WTC11 (cell line): ENCODE measurements at regions not wholly inside any gene's neighbourhood (a gene's known extent, or its start where the extent isn't known, plus 50 kb on each side); places are given as distances from the start of the nearest gene placed in this dataset.
"Not testable (repeated sequence)": the region's sequence is repeated elsewhere in the genome, so short reads cannot be mapped to it uniquely, and the experiment has no call there.

ENCODE experiments used
- ATAC-seq: fragments of 200-7000 bp; cut with Tn5 transposase; 2 replicates; pipeline ENCODE4 v1.10.0; 2021; ENCODE audit warnings: mild to moderate bottlenecking, moderate library complexity
- CTCF ChIA-PET: fragments of 300-600 bp; sonication (Branson Sonifier 250); formaldehyde crosslinking; loops from one replicate; lab custom pipeline; 2021; ENCODE audit warnings: antibody characterized with exemption; lab: Charles Lee
- POLR2A ChIA-PET: fragments of 350-600 bp; sonication (Branson Sonifier 250); formaldehyde crosslinking; loops from one replicate; lab custom pipeline; 2021; ENCODE audit warnings: antibody characterized with exemption; lab: Charles Lee
- DNase-seq: peaks from one replicate; pipeline ENCODE4 v3.0.0; 2021; ENCODE audit warnings: low spot score
- H3K27ac Mint-ChIP-seq: 2 replicates; pipeline ENCODE4 v1.8.0; 2021; ENCODE audit warnings: mixed read lengths
- H3K27me3 Mint-ChIP-seq: 2 replicates; pipeline ENCODE4 v1.8.0; 2021; ENCODE audit warnings: low read depth, mild to moderate bottlenecking, moderate library complexity, mixed read lengths
- H3K36me3 Mint-ChIP-seq: 2 replicates; pipeline ENCODE4 v1.8.0; 2021; ENCODE audit warnings: mixed read lengths
- H3K4me1 Mint-ChIP-seq: 2 replicates; pipeline ENCODE4 v1.8.0; 2022; ENCODE audit warnings: mixed read lengths
- H3K4me3 Mint-ChIP-seq: 2 replicates; pipeline ENCODE4 v1.8.0; 2021; ENCODE audit warnings: mild to moderate bottlenecking, moderate library complexity, mixed read lengths
- H3K9me3 Mint-ChIP-seq: 2 replicates; pipeline ENCODE4 v1.8.0; 2021; ENCODE audit warnings: mixed read lengths
- CBFB ChIP-seq: sonication (generic); formaldehyde crosslinking; IDR thresholded peaks from 2 replicates; pipeline ENCODE4 v1.8.1; 2022; ENCODE audit warnings: mild to moderate bottlenecking, low read depth, missing genetic modification reagents
- CREB1 ChIP-seq: sonication (generic); formaldehyde crosslinking; IDR thresholded peaks from 2 replicates; pipeline ENCODE4 v1.8.0; 2023; ENCODE audit warnings: mild to moderate bottlenecking, missing genetic modification reagents
- EMX1 ChIP-seq: fragments of 250-450 bp; sonication (Bioruptor Pico); IDR thresholded peaks from 2 replicates; pipeline ENCODE4 v1.8.0; 2021; ENCODE audit warnings: mild to moderate bottlenecking
- ETV6 ChIP-seq: sonication (generic); formaldehyde crosslinking; IDR thresholded peaks from 2 replicates; pipeline ENCODE4 v1.8.1; 2022; ENCODE audit warnings: mild to moderate bottlenecking, missing genetic modification reagents
- FOXP1 ChIP-seq: sonication (generic); formaldehyde crosslinking; IDR thresholded peaks from 2 replicates; pipeline ENCODE4 v1.8.0; 2022; ENCODE audit warnings: missing genetic modification reagents, mild to moderate bottlenecking, moderate library complexity, borderline replicate concordance
- HMGA2 ChIP-seq: fragments of 250-450 bp; sonication (Bioruptor Pico); IDR thresholded peaks from 2 replicates; pipeline ENCODE4 v1.4.0; 2021; ENCODE audit warnings: mild to moderate bottlenecking, moderate library complexity
- NFE2L1 ChIP-seq: sonication (generic); formaldehyde crosslinking; IDR thresholded peaks from 2 replicates; pipeline ENCODE4 v1.8.1; 2023; ENCODE audit warnings: missing genetic modification reagents
- PRRX2 ChIP-seq: fragments of 250-450 bp; sonication (Bioruptor Pico); IDR thresholded peaks from 2 replicates; pipeline ENCODE4 v1.8.0; 2021; ENCODE audit warnings: mild to moderate bottlenecking
- STAT6 ChIP-seq: sonication (generic); formaldehyde crosslinking; conservative IDR thresholded peaks from 2 replicates; pipeline ENCODE4 v1.8.1; 2023; ENCODE audit warnings: mild to moderate bottlenecking, low read depth, missing genetic modification reagents, moderate library complexity
- ZNF138 ChIP-seq: sonication (generic); formaldehyde crosslinking; conservative IDR thresholded peaks from 2 replicates; pipeline ENCODE4 v1.8.1; 2022; ENCODE audit warnings: mild to moderate bottlenecking, moderate library complexity, missing genetic modification reagents
- ZNF232 ChIP-seq: sonication (generic); formaldehyde crosslinking; IDR thresholded peaks from 2 replicates; pipeline ENCODE4 v1.8.0; 2022; ENCODE audit warnings: mild to moderate bottlenecking, missing genetic modification reagents
- TF ChIP-seq, protein P1 (sequence below): fragments of 250-450 bp; sonication (Bioruptor Pico); IDR thresholded peaks from 2 replicates; pipeline ENCODE4 v1.9.0; 2021; ENCODE audit warnings: mild to moderate bottlenecking, borderline replicate concordance
- TF ChIP-seq, protein P2 (sequence below): fragments of 250-450 bp; sonication (Bioruptor Pico); IDR thresholded peaks from 2 replicates; pipeline ENCODE4 v1.9.0; 2021; ENCODE audit warnings: mild to moderate bottlenecking

DNA sequence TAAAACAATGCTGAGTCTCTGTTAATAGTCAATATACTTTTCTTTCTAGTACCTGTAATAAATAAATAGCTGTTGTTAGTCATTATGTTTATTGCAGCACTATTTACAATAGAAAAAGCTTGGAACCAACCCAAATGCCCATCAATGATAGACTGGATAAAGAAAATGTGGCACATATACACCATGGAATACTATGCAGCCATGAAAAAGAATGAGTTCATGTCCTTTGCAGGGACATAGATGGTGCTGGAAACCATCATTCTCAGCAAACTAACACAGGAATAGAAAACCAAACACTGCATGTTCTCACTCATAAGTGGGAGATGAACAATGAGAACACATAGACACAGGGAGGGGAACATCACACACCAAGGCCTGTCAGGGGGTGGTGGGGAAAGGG lies 1341.9 kb upstream of the PCDH7 start:
- ATAC-seq, H3K27ac Mint-ChIP-seq, POLR2A ChIA-PET, H3K4me3 Mint-ChIP-seq, H3K9me3 Mint-ChIP-seq, H3K27me3 Mint-ChIP-seq, DNase-seq, H3K4me1 Mint-ChIP-seq, H3K36me3 Mint-ChIP-seq, CTCF ChIA-PET: not testable (repeated sequence)

DNA sequence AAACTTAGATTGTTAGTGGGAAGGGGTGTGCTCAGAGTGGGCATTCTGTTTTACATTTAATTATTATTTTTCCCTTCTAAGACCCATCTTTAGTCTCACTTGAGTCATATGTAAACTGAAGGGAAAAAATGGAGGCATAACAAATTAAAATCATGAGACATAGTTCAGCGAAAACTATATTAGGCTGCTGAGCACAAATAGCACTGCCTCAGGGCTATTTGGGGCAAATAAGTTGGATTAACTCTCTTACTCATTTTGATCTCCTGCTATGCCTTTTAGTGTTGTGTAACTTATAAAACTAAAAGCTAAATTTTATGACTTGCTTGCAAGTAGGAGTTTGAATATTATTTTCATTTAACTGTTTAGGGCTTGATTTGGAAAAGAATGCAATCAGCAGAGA lies 1329.2 kb upstream of the PCDH7 start:
- ChIA-PET POLR2A (no interaction called here), CTCF (no interaction called here)
- Mint-ChIP-seq H3K4me1 (no peaks in the 10 kb centered on the region), H3K27me3 (no peaks in the 10 kb centered on the region), H3K9me3 (peaks cover 56% of the 10 kb centered on the region), H3K36me3 (peaks cover 35% of the 10 kb centered on the region), H3K4me3 (no peak overlapping the region), H3K27ac (no peak overlapping the region)
- DNase-seq (no peak), ATAC-seq (no peak)
- TF ChIP-seq CREB1 = no peak
- no peak for TF ChIP-seq STAT6
- TF ChIP-seq FOXP1 (CRISPR knock-in tag) = no peak
- no peak for TF ChIP-seq ETV6 (CRISPR knock-in tag)
- TF ChIP-seq HMGA2 (CRISPR knock-in tag) = no peak
- TF ChIP-seq, protein P1, sequence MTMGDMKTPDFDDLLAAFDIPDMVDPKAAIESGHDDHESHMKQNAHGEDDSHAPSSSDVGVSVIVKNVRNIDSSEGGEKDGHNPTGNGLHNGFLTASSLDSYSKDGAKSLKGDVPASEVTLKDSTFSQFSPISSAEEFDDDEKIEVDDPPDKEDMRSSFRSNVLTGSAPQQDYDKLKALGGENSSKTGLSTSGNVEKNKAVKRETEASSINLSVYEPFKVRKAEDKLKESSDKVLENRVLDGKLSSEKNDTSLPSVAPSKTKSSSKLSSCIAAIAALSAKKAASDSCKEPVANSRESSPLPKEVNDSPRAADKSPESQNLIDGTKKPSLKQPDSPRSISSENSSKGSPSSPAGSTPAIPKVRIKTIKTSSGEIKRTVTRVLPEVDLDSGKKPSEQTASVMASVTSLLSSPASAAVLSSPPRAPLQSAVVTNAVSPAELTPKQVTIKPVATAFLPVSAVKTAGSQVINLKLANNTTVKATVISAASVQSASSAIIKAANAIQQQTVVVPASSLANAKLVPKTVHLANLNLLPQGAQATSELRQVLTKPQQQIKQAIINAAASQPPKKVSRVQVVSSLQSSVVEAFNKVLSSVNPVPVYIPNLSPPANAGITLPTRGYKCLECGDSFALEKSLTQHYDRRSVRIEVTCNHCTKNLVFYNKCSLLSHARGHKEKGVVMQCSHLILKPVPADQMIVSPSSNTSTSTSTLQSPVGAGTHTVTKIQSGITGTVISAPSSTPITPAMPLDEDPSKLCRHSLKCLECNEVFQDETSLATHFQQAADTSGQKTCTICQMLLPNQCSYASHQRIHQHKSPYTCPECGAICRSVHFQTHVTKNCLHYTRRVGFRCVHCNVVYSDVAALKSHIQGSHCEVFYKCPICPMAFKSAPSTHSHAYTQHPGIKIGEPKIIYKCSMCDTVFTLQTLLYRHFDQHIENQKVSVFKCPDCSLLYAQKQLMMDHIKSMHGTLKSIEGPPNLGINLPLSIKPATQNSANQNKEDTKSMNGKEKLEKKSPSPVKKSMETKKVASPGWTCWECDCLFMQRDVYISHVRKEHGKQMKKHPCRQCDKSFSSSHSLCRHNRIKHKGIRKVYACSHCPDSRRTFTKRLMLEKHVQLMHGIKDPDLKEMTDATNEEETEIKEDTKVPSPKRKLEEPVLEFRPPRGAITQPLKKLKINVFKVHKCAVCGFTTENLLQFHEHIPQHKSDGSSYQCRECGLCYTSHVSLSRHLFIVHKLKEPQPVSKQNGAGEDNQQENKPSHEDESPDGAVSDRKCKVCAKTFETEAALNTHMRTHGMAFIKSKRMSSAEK (CRISPR knock-in tag) = no peak
- TF ChIP-seq PRRX2 = no peak

DNA sequence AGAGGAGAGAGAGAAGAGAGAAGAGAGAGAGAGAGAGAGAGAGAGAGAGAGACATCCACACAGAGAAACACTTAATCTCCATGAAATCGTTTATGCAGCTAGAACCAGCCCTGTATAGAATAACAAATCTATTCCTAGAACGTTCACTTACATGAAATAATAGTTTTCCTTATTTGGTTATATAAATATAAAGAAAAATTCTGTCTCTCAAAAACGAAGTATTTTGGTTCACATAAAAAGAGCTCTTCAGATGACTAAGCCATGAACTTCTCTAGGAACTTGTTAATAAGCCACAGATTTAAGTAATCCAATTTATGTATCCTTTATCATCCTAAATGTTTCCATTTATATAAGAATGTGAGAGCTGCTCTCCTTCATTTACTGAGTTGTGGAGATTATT lies 1315.1 kb upstream of the PCDH7 start:
- no peak for ATAC-seq
- CTCF ChIA-PET = no interaction called here
- Mint-ChIP-seq H3K4me1 (no peaks in the 10 kb centered on the region), H3K27me3 (no peaks in the 10 kb centered on the region), H3K4me3 (no peak overlapping the region), H3K36me3 (no peaks in the 10 kb centered on the region), H3K9me3 (peaks cover 9% of the 10 kb centered on the region; the same call in 1 of the 2 replicates), H3K27ac (no peak overlapping the region)
- no peak for TF ChIP-seq ZNF232 (CRISPR knock-in tag)
- TF ChIP-seq ZNF138 (CRISPR knock-in tag) = no peak
- no peak for TF ChIP-seq CBFB (CRISPR knock-in tag)
- TF ChIP-seq NFE2L1 (CRISPR knock-in tag) = no peak
- POLR2A ChIA-PET = interaction anchor here (0.6 kb wide), 1 partner anchor 84 kb away, joined by 3 read pairs; no protein-coding TSS in a partner anchor
- no peak for DNase-seq

GRCh38 chr4:29415771-29416170 lies 1304.4 kb upstream of the PCDH7 start:
- Mint-ChIP-seq H3K9me3 (no peaks in the 10 kb centered on the region), H3K27me3 (no peaks in the 10 kb centered on the region), H3K4me3 (no peak overlapping the region), H3K4me1 (peaks cover 16% of the 10 kb centered on the region), H3K36me3 (no peaks in the 10 kb centered on the region), H3K27ac (no peak overlapping the region)
- ChIA-PET CTCF (no interaction called here), POLR2A (no interaction called here)
- TF ChIP-seq, protein P2, sequence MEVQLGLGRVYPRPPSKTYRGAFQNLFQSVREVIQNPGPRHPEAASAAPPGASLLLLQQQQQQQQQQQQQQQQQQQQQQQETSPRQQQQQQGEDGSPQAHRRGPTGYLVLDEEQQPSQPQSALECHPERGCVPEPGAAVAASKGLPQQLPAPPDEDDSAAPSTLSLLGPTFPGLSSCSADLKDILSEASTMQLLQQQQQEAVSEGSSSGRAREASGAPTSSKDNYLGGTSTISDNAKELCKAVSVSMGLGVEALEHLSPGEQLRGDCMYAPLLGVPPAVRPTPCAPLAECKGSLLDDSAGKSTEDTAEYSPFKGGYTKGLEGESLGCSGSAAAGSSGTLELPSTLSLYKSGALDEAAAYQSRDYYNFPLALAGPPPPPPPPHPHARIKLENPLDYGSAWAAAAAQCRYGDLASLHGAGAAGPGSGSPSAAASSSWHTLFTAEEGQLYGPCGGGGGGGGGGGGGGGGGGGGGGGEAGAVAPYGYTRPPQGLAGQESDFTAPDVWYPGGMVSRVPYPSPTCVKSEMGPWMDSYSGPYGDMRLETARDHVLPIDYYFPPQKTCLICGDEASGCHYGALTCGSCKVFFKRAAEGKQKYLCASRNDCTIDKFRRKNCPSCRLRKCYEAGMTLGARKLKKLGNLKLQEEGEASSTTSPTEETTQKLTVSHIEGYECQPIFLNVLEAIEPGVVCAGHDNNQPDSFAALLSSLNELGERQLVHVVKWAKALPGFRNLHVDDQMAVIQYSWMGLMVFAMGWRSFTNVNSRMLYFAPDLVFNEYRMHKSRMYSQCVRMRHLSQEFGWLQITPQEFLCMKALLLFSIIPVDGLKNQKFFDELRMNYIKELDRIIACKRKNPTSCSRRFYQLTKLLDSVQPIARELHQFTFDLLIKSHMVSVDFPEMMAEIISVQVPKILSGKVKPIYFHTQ (CRISPR knock-in tag) = no peak
- no peak for TF ChIP-seq EMX1 (CRISPR knock-in tag)
- no peak for DNase-seq
- ATAC-seq = no peak
